HG03097 (cell line): ENCODE measurements at regions not wholly inside any gene's neighbourhood (a gene's known extent, or its start where the extent isn't known, plus 50 kb on each side); places are given as distances from the start of the nearest gene placed in this dataset.

ENCODE experiments used
- ATAC-seq: cut with Tn5 transposase; IDR thresholded peaks from one replicate; pipeline ENCODE4 v1.9.1; 2021; ENCODE audit not compliant: unreplicated experiment, low FRiP score

DNA sequence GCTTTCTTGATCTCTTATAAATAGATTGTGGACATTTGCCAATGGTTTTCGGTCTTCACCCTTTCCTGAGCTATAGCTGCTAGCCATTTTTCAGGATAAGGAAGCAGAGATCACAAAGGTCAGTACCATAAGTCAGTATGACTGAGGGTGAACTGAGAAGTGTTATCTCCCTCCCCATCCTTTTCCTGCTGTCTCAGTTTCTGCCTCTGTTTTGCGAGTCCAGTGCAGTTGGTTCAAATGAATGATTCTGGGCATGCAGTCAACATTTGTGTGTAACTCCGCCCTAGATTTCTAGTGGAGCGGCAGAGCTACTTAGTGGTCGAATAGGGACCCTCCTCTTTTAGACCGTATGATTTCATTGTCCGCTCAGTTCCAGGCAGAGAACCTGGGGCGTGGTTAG, 460.8 kb upstream of the ARGLU1 start:
- no peak for ATAC-seq

DNA sequence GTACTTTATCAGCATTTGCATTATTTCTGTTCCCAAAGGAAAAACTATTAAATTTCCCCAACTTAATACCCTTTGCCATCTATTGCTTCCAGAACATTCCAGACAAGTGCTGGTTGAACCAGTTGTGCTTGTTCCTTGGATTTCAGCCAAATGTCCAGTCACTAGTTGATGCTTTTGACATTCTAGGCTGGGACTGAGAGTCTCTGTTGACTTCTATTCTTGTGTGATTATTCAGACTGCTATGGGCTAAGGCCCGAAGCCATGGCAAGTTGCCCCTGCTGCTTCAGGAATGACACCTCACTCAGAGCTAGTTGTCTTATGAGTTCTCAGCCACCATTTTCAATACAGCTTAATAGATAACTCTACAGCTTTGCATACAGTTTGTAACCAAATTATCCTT, 458.1 kb upstream of the ARGLU1 start:
- ATAC-seq, result no peak

DNA sequence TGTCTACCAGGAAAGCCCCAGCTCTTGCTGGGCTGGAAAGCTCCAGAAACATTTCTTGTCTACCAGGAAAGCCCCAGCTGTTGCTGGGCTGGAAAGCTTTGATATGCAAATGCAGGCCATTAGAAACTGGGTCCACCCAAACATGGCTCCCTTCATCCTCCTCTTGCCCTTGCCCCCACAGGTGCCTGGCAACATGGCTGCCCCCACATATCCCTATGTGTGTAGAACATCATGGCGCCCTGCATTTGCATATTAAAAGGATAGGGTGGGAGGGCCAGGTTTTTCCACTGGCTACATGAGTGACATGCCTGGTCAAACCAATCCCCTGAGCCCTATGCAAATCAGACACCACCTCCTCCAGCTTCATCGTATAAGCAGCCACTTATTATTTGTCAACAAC, 455.4 kb upstream of the ARGLU1 start:
- ATAC-seq, result no peak

DNA sequence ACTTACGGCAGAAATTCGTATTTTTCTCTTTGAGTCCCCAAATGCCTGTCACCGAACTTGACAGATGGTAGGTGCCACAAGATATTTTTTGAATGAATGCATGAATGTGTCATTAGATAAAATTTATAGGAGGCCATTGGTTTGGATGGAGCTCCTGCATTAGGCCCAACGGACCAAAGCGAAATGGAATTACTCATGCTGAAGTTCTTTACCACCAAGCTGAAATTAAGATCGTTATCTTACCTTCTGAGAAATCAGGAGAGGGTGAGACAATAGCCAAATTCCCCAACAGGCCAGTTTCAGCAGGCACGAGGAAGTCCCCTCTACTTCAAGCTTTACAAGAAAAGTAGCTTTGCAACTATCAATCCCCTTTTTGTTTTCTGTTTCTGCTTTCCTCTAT, 452.5 kb upstream of the ARGLU1 start:
- no peak for ATAC-seq

DNA sequence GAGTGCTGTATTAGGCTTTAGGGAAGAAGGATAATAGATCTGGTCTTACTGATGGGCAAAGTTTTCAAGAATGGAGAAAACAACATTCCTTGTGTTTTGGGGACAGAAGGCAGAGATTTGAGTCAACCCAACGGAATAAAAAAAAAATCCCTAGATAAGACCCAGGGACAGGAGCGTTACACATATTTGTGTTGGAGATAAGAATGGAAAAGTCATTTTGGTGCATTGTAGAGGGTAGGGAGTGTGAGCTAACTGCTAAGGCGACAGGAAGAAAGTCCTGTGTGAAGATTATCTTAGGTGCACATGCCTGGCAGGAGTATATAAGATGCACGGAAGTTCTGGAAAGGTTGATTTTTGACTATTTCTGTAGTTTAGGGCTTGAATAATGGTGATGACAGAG, 450.3 kb upstream of the ARGLU1 start:
- ATAC-seq, result no peak

DNA sequence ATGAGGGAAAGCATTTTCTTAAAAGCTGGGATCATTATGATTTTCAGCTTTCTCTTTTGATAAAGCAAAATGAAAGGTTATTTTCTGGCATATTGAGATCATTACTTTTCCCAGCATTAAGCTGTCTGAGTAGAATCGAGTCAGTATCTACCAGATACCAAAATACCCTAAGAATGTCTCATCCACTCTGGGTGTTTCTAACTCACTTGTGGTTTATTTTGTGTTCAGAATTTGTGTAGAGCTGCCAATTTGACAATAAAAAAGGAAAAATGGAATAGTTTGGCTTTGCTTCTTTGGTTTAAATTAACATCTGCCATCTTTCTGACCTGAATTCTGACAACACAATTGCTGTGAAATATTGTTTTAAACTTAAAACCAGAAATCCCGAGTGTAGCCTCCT, 438.7 kb upstream of the ARGLU1 start:
- ATAC-seq, result no peak

DNA sequence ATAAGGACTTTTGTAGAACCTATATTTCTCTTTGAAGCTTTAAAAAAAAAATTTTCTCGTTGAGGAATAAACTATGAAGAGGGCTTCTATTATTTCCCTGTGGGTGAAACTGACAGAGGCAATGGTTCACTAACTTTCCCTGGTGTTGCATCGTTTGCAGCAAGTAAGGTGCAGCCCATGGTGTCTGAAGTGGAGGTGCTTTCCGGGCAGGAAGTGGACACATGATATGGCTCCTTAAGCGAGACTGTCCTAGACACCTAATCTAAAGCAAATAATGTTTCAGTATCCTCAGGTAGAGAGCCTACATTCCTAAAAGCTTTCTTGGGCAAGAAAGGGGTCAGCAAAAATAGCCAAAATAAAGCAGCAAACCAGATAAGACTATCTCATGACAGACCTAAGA, 437.6 kb upstream of the ARGLU1 start:
- ATAC-seq, result no peak

DNA sequence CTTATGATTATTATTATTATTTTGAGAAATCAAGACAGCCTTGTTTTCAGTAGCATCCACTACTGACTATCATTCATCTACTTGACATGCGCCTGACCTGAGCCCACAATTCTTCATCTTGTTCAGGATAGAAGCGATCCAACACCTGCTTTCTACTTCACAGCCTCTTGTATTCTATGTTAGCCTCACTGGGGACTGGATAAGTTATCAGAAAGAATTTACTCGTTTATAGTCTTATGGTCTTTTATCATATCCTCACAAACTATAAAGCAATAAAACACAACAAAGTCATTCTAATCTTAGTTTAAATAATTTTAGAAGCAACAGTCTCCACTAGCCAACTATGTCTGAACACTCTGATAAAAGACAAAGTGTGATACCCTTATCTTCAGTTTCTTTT, 436.0 kb upstream of the ARGLU1 start:
- ATAC-seq, result no peak

DNA sequence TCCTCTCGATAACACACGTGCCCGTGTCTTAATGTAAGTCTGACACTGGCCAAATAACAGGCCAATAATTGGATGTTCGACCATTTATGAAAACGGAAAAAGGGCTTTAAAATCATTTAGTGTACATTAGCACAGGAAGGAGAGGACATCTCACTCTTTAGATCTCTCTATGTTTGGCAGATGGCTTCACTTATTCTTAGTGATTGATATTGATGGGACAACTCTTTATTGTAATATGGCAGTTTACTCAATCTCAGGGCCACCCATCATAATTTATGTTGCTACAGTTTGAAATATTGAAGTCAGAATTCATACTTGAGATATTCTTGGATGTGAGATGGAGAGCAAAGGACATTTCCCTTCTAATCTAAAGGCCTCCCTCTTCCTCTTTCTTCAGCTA, 430.7 kb upstream of the ARGLU1 start:
- no peak for ATAC-seq

DNA sequence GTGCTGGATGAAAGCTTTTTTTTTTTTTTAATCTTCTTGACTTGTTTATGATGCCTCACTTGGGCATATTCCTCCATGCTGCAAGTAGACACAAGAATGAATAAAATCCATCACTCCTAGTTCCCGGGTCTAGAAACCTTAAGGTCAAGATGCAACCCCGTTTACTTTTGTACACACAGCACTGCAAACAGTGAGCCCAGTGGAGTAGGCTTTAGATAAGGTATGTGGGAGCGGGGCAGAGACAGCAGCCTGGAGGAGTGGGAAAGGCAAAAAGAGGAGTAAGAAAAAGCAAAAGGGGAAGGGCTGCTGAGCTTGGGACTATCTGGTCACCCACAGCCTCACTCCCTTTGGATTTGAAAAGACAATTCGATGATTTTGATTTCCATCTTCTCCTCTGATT, 429.8 kb upstream of the ARGLU1 start:
- ATAC-seq, result no peak

DNA sequence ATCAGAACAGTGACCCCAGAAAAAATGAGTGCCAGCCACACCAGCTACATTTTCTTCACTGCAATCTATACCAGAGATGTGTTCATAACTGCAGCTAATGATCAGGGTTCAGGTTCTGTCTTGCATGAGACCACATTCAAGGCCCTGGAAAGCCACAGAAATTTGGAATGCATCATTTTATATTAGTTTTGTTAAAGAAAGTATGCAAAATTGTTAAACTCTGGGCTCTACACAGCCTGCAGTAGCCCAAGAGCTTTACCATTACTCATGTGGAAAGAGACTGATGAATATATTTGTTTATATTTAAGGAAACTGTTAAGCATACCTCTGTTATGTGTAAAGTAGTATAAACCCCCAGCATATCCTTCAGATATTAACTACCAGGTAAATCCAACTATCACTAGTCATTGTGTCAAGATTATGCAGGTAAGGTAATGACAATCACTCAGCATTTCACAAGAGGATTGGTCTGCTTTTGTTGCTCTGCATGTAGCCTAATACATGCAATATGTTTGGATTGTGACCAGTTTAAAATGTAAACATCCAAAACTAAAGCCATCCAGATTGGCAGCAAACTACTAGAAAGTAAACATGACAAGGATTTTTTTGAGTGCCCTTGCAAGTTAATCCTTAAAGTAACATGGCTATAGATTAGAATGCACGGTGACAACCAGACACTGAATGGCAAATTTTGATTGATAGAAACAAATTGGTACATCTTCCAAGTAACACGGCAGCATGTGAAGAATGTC, 429.1 kb upstream of the ARGLU1 start:
- ATAC-seq, result no peak

DNA sequence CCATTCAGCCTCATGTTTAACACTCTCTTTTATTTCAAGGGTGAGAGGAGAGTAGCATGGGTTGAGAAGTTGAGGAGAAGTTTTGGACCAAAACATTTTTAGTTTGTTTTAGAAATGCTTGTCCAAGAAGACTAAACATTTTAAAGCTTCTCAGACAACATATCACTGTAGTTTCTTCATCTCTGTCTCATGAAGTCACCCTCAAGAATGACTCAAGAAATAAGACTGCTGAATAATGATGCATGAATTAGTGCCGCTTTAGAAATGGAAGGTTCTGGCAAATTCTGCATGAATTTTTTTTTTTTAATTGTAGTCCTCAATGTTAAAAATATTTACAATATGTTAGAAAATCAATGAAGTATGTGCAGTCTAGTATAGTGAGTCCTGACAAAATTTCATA, 422.7 kb upstream of the ARGLU1 start:
- ATAC-seq, result no peak

DNA sequence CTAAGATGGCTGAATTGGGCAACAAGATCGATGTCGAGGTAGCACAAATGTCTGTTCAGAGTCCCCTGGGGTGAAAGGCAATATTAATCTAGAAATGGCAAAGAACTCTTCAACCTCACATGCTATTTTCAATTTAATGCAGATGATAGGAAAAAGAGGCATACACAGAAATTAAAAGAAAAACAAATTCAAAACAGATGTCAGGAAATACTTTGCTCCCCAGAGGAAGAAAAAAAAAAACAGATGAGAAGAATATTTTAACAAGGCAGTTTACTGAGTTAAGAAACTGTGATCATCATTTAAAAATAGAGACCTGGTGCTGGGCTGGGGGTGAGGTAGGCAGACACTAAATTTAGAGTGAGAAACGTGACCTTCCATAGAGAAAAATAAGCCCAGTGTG, 421.9 kb upstream of the ARGLU1 start:
- ATAC-seq, result no peak

DNA sequence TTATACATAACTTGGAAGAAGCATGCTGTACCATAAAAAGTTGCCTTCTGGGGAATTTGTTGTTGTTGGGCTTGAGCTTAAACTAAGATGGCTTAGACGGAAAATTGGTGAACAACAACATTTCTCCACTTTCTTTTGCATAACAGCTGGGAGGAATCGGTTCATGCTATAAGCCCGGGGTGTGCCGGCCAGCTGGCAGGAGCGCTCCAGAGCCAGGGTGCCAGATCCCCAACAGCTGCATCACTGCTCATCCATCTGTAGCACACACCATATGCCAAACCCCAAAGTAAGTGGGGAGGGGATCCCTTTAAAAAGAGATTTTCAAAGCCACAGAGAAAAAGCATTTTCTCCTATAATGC, 419.5 kb upstream of the ARGLU1 start:
- ATAC-seq, result no peak

DNA sequence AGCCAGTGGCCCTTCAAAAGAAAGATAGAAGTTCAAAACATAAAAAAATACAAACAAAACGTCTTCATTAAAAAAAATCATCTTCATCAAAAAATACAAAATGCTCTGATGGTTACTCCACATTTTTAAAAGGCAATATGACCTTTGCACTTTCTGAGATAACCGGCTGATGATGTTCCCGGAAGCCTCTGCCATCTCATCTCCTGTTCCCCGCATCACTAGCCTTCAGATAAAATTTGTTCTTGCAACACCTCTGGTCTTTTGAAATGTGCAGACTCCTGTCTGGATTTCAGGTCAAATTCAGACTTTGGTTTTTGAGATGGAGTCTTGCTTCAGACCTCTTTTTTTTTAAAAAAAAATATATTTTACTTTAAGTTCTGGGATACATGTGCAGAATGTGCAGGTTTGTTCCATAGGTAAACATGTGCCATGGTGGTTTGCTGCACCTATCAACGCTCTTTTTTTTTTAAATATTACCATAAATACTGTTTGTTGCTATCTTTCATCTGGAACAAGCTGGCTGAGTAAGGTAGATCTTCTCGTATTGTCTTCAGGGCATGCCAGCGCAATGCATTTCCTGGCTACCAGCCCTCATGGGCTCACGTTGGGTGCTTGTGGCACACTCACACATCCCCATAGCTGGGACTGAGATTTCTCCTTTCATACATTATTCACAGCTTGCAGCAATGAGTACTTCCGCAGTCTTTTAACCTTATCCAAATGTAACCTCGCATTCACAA, 418.9 kb upstream of the ARGLU1 start:
- ATAC-seq, result no peak

DNA sequence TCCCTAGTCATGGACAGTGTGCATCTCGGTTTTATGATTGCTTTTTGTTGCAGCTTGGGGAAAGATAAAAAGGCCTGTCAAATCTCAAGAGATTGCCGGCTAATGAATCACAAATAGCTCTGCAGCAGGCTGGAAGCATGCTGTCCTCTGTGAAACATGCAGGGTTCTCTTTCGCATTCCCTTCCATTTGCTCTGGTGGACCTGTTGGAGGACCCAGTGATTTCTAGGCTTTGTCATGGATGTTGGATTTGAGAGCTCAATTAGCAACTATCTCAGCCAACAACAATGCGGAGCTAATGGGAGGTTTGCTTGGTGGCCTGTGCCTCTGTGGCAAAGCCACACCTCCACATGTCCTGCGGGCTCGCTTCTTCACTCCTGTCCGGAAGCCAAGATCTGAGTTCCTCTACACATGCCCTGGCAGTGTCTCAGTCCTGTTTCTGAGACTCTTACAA, 418.1 kb upstream of the ARGLU1 start:
- no peak for ATAC-seq

DNA sequence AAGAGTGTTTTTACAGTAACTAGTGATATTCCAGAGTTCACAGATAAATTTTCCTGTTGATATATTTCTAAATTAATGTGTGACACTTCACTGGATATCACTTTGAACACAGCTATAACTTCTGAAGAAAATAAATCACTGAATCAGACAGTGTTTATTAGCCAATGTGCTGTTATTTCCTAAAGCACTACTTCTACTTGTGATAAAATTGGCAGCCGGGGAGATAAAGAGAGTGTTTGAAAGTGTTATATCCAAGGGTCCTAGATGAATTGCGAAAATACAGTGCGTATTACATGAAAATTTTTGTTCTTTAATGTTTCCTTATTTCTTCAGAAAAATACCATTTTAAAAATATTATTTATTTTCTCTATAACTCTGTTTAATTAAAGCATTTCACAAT, 417.5 kb upstream of the ARGLU1 start:
- no peak for ATAC-seq

DNA sequence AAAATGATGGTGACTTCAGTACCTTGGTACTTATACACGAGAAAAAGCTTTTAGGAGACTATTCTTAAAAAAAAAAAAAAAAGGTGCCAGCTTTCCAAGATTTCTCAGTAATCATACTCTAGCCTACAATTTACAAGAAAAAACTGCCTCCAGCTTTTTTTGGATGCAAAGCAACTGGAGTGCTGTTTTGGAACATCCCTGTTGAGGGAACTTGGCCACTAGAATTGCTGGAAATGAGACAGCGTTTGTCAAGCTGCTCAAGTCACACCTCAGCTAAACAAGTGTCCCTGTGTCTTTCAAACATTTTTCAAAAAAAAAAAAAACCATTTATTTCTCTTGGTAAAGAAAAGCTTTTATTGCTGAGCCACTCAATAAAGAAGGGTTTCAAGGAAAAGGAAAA, 413.1 kb upstream of the ARGLU1 start:
- no peak for ATAC-seq

DNA sequence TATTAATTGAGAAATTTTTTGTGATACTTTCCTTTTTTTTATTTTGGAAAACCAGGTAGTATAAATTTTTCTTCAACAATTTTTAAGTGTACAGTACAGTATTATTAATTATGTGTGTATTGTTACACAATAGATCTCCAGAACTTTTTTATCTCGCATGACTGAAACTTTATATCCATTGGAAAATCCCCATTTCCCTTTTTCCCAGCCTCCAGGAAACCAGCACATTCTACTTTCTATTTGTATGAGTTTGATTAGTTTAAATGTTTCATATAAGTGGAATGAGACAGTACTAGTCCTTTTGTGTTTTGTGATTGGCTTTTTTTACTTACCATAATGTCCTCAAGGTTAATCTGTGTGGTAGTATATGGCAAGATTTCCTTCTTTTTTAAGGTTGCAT, 399.5 kb upstream of the ARGLU1 start:
- no peak for ATAC-seq

DNA sequence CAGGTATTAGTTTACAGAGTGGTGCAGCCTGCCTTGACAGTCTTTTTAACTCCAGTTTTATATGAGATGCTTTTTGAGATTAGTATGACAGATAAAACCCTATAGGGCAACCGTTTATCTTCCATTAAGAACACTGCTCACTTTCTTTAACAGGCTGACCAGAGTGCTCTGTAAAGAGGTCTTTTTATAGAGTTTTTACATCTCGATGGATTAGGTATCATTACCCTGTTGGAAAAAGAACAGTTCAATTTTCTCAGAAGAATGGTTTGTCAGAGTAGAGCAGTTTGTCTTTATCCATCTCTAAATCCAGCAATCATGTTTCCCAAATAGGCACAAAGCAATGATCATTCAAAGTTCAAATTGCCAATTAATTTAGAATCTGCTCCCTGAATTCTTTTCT, 395.2 kb upstream of the ARGLU1 start:
- ATAC-seq, result no peak

DNA sequence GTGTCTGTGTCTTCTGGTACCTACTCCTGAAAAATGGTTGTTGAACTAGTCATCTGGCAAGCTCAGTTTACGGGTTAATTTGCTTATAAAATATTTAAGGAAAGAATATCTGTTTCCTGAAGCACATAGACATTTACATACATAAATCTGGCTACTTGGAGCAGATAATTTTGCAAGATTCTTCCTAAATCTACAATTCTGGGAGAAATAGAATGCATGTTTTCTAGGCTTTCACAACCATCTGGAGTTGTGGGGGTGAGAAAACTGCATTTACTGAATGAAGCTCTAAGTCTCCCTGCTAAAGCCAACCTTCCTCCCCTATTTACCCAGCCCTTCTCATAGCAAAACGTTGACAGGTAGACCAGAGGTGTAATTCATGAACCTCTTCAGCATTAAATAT, 393.7 kb upstream of the ARGLU1 start:
- ATAC-seq, result no peak

DNA sequence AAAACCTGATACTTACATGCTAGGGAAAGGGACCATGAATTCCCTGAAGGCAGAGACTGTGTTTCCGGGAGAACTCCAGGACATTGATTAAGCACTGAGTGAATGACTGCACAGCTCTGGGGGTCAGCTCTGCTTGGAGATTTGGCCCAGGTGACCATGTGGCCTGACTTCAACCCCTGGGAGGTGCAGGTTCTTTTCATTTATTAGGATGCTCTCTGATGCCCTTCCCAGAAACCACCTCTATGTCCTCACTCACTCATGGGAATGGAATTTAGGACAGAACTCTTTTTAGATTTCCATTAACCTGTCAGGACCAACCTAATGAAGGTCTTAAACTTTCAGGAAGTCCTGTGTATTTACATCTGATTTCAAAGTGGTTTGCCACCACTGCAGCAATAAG, 393.3 kb upstream of the ARGLU1 start:
- ATAC-seq, result no peak
